ENCODE measurements at regions not wholly inside any gene's neighbourhood (a gene's known extent, or its start where the extent isn't known, plus 50 kb on each side); places are given as distances from the start of the nearest gene placed in this dataset.
"Not testable (repeated sequence)": the region's sequence is repeated elsewhere in the genome, so short reads cannot be mapped to it uniquely, and the experiment has no call there.

GRCh38 chr2:142310530-142310929, 179.7 kb upstream of the LRP1B start:
- DNase-seq = no peak

DNA sequence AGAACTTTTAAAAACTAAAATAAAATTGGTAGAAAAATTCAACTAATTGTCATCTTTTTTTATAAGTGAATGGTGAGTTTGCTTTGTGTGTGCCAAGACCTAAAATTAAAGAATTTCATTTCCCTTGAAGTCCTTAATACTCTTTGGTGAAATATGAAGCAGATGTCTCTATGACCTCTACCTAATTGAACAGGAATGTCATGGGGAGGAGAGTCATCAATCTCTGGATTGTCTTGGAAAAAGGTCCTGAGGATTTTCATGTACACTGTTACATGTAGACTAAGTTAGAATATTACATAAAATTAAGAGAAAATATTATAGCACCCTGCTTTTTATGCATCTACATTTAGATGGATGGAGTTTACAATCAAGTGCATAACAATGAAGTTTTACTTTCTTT, 177.9 kb upstream of the LRP1B start:
- no peak for DNase-seq

GRCh38 chr2:142307616-142308115, 176.8 kb upstream of the LRP1B start:
- DNase-seq = no peak

GRCh38 chr2:142307086-142307485, 176.3 kb upstream of the LRP1B start:
- DNase-seq = no peak

- no peak for DNase-seq
These were observed 175.3 kb upstream of the LRP1B start for GRCh38 chr2:142306131-142306530.

GRCh38 chr2:142300517-142300916, 169.7 kb upstream of the LRP1B start:
- no peak for DNase-seq

GRCh38 chr2:142299021-142299420, 168.2 kb upstream of the LRP1B start:
- DNase-seq = no peak

- no peak for DNase-seq
These were observed 163.4 kb upstream of the LRP1B start for GRCh38 chr2:142294225-142294624.

GRCh38 chr2:142291969-142292368, 161.2 kb upstream of the LRP1B start:
- DNase-seq = peak in 1 of 2 experiments; percentile 14

GRCh38 chr2:142290931-142291330, 160.1 kb upstream of the LRP1B start:
- no peak for DNase-seq

- peak in 1 of 2 experiments; percentile 12 for DNase-seq
These were observed 155.8 kb upstream of the LRP1B start for GRCh38 chr2:142286618-142287017.

GRCh38 chr2:142285480-142285879, 154.7 kb upstream of the LRP1B start:
- DNase-seq = no peak

GRCh38 chr2:142284336-142284735, 153.5 kb upstream of the LRP1B start:
- DNase-seq = not testable (repeated sequence)

- no peak for DNase-seq
These were observed 150.0 kb upstream of the LRP1B start for GRCh38 chr2:142280831-142281230.

GRCh38 chr2:142270990-142271389, 140.2 kb upstream of the LRP1B start:
- no peak for DNase-seq

GRCh38 chr2:142270291-142270690, 139.5 kb upstream of the LRP1B start:
- DNase-seq = no peak

DNA sequence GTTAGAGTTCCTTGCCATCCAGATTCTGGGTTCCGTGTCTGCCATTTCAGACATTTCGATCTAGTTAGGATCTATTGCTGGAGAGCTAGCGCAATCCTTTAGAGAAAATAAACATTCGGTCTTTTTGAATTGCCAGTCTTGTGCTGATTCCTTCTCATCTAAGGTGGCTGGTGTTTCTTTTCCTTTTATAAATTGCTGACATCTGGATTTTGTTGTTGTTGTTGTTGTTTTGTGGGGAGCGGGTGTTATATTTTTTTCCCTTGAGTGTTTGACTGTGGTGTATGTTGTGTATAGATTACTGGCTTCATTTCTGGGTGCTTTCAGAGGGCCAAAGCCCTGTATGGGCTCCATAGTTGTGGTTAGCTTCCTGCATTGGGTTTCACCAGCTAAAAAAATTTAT, 128.5 kb upstream of the LRP1B start:
- no peak for DNase-seq

DNA sequence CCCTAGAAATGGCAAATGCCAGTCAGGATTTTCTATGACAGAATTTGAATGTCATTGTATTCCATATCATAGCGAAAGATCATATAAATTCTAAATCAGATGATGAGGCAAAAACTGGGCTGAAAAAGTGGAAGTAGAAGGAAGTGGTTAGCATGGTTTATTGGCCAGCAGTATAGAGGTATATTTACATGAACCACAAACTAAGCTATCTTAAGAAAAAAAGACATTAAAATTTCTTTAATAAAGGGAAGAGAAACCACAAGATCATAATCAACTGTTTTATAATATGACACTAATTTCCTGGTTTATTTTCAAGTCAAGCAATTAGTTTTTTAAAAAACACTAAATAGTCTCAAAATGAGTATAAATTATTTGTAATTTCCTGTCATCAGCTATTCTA, 123.2 kb upstream of the LRP1B start:
- no peak for DNase-seq

GRCh38 chr2:142241016-142241415, 110.2 kb upstream of the LRP1B start:
- DNase-seq = no peak

GRCh38 chr2:142236181-142236580, 105.4 kb upstream of the LRP1B start:
- DNase-seq = no peak

DNA sequence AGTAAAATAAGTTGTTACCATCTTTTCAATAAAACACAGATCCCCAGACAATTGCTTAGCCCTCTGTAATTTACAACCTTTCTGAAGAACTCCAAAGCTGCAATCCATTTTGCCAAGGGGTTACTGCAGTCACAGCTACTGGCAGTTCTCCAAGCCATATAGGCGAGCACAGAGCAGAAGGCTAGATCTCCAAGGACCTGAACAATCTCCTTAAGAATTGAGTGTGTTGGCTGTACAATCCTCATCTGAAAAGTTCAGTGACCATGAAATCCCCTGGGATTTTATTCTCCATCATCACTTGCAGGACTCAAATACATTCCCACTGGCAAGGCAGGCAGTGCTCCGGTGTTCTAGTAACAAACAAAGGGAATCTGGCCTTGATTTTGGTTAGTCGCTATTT, 103.9 kb upstream of the LRP1B start:
- no peak for DNase-seq

- no peak for DNase-seq
These were observed 92.5 kb upstream of the LRP1B start for GRCh38 chr2:142223309-142223708.

DNA sequence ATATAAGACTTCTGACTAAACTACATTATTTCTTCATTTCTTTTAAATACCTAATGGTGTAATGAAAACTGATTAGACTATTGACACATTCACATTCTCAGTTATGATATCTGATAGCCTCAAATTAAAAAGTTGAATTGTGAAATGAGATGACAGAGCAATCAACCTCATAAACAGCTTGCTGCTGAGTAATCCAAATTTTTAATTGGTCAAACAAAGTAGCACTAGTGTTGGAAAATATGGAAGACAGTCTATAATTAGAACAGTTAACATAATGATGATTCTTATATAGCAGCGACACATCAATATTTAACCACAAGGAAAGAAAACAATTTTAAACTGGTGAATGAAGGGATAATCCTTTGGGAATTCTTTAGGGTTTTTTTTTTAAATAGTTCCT, 91.9 kb upstream of the LRP1B start:
- no peak for DNase-seq

GRCh38 chr2:142220901-142221300, 90.1 kb upstream of the LRP1B start:
- no peak for DNase-seq

- DNase-seq = no peak
These were observed 89.4 kb upstream of the LRP1B start for GRCh38 chr2:142220239-142220638.

- peak in 1 of 2 experiments; percentile 14 for DNase-seq
These were observed 87.7 kb upstream of the LRP1B start for GRCh38 chr2:142218471-142218870.

All from SW 1271 (cell line).